ENCODE measurements at regions not wholly inside any gene's neighbourhood (a gene's known extent, or its start where the extent isn't known, plus 50 kb on each side); places are given as distances from the start of the nearest gene placed in this dataset. TPM values are rescaled to one million over a fixed set of nuclear protein-coding genes. Genes with fewer than 3 reads are reported as not detected.

DNA sequence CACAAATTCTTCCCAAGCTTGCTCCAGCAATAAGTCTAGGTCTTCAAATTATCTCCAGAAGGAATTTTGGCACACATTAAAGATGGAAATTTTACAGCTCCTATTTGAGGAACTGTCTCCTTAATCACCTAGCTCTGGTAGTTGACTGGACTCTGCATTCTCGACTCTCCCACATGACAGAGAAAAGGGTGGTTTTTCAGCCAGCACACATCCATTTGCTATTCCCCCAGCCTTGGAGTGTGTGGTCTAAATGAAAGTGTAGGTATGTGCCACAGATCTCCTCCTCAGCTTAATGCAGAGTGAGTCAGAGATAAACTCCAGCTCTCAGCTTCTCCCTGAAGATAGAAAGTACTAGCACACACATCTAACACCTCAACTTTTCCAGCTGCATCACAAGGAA lies 62.2 kb upstream of the ALCAM start:
- DNase-seq (ENCODE audit: extremely low spot score, unreplicated experiment) = no peak
- no peak overlapping the region for H3K27ac Mint-ChIP-seq (ENCODE audit: unreplicated experiment)
- no peaks in the 10 kb centered on the region for H3K27me3 Mint-ChIP-seq (ENCODE audit: unreplicated experiment)
- peaks cover 8% of the 10 kb centered on the region for H3K36me3 Mint-ChIP-seq (ENCODE audit: unreplicated experiment)
- no peaks in the 10 kb centered on the region for H3K4me1 Mint-ChIP-seq (ENCODE audit: unreplicated experiment)
- H3K9me3 Mint-ChIP-seq (ENCODE audit: unreplicated experiment) = peaks cover 46% of the 10 kb centered on the region
- H3K4me3 Mint-ChIP-seq (ENCODE audit: unreplicated experiment) = no peak overlapping the region
- no peak for TF ChIP-seq CTCF (IDR thresholded peaks at IDR 0.05)

DNA sequence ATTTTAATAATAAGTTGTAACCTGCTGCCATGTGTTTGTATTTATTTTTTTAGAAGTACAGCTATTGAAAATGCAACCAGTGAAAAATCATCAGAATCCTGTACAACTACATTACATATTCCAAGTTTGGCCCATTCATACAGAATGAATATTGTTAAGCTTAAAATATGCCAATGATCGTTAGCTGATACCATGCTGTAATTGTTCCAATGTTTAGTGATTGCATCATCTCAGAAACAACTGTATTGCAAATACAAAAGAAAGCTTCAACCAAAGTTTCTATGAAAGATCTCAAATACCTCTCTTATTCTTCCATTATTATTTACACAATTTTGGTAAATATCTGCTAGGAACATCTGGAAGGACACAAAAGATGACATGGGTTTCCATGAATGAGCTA lies 51.6 kb upstream of the ALCAM start:
- Mint-ChIP-seq H3K27me3 (ENCODE audit: unreplicated experiment) (no peaks in the 10 kb centered on the region), H3K27ac (ENCODE audit: unreplicated experiment) (no peak overlapping the region), H3K36me3 (ENCODE audit: unreplicated experiment) (no peaks in the 10 kb centered on the region), H3K9me3 (ENCODE audit: unreplicated experiment) (peaks cover 14% of the 10 kb centered on the region), H3K4me1 (ENCODE audit: unreplicated experiment) (no peaks in the 10 kb centered on the region), H3K4me3 (ENCODE audit: unreplicated experiment) (no peak overlapping the region)
- no peak for DNase-seq (ENCODE audit: extremely low spot score, unreplicated experiment)
- TF ChIP-seq CTCF (IDR thresholded peaks at IDR 0.05) = no peak

GRCh38 chr3:105315815-105316214 lies 50.9 kb upstream of the ALCAM start:
- H3K27me3 Mint-ChIP-seq (ENCODE audit: unreplicated experiment) = no peaks in the 10 kb centered on the region
- H3K4me3 Mint-ChIP-seq (ENCODE audit: unreplicated experiment) = no peak overlapping the region
- H3K27ac Mint-ChIP-seq (ENCODE audit: unreplicated experiment) = no peak overlapping the region
- no peaks in the 10 kb centered on the region for H3K4me1 Mint-ChIP-seq (ENCODE audit: unreplicated experiment)
- DNase-seq (ENCODE audit: extremely low spot score, unreplicated experiment) = no peak
- TF ChIP-seq CTCF (IDR thresholded peaks at IDR 0.05) = no peak
- peaks cover 7% of the 10 kb centered on the region for H3K9me3 Mint-ChIP-seq (ENCODE audit: unreplicated experiment)
- H3K36me3 Mint-ChIP-seq (ENCODE audit: unreplicated experiment) = no peaks in the 10 kb centered on the region

DNA sequence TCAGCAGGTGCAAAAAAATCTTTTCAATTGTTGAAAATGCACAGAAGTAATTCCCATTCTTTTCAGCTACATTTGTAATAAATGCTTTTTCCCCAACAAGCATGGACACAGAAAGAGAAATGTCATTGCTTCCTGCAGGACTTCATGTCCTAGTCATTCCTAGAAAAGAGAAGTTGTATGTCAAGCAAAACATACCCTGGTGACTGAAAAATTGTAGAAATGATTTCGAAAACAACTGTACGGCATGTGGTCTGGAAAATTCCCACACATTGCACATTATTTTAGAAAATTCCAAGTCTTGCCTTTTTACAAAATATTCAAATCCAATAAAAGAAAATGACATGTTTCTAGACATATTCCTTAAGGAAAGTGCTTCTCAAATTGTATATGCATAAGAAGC lies 50.4 kb upstream of the ALCAM start:
- Mint-ChIP-seq H3K27me3 (ENCODE audit: unreplicated experiment) (no peaks in the 10 kb centered on the region), H3K36me3 (ENCODE audit: unreplicated experiment) (no peaks in the 10 kb centered on the region), H3K27ac (ENCODE audit: unreplicated experiment) (no peak overlapping the region), H3K4me1 (ENCODE audit: unreplicated experiment) (no peaks in the 10 kb centered on the region), H3K9me3 (ENCODE audit: unreplicated experiment) (peaks cover 4% of the 10 kb centered on the region), H3K4me3 (ENCODE audit: unreplicated experiment) (no peak overlapping the region)
- no peak for DNase-seq (ENCODE audit: extremely low spot score, unreplicated experiment)
- TF ChIP-seq CTCF (IDR thresholded peaks at IDR 0.05) = no peak

Small RNAs in the stretch of these regions (microRNA-seq; reads per million reads assigned to microRNA genes)
- not detected for gene MIR548AB (ENCODE audit: unreplicated experiment)
